ENCODE measurements at regions not wholly inside any gene's neighbourhood (a gene's known extent, or its start where the extent isn't known, plus 50 kb on each side); places are given as distances from the start of the nearest gene placed in this dataset.

GRCh38 chr2:138441916-138442315 lies 59.7 kb upstream of the SPOPL start:
- Histone ChIP-seq H3K27ac (no peak overlapping the region), H3K4me2 (no peak overlapping the region), H3K4me1 (replicated peaks; ENCODE audit: insufficient read depth) (no peaks in the 10 kb centered on the region), H3K9me2 (ENCODE audit: insufficient read depth) (no peaks in the 10 kb centered on the region), H2AFZ (no peak overlapping the region), H3K4me3 (no peak overlapping the region), H3K79me2 (ENCODE audit: low read depth) (no peaks in the 10 kb centered on the region), H3K27me3 (ENCODE audit: insufficient read depth, low read depth) (no peaks in the 10 kb centered on the region), H3F3A (ENCODE audit: insufficient read depth, low read depth) (no peaks in the 10 kb centered on the region), H3K36me3 (ENCODE audit: low read depth) (no peaks in the 10 kb centered on the region), H4K20me1 (ENCODE audit: insufficient read depth) (no peaks in the 10 kb centered on the region), H3K9me3 (ENCODE audit: insufficient read depth, low read depth) (no peaks in the 10 kb centered on the region)
- BruUV-seq (replicated peaks) = no TSS peak
- no peak for DNase-seq
- POLR2A ChIA-PET (ENCODE audit: unreplicated experiment) = no interaction called here
- intact Hi-C loops (cut with micrococcal nuclease; ENCODE audit: unreplicated experiment) = no loop called here
- CTCF ChIA-PET = no interaction called here
- no peak for TF ChIP-seq CTCF (conservative IDR thresholded peaks at IDR 0.05)
- TF ChIP-seq EZH2 (IDR thresholded peaks at IDR 0.05; ENCODE audit: low read depth) = no peak

GRCh38 chr2:138444411-138444810 lies 57.2 kb upstream of the SPOPL start:
- H3K9me3 ChIP-seq (ENCODE audit: insufficient read depth, low read depth) = no peaks in the 10 kb centered on the region

GRCh38 chr2:138445227-138445626 lies 56.3 kb upstream of the SPOPL start:
- H3K4me3 ChIP-seq = no peak overlapping the region
- H3K4me2 ChIP-seq = no peak overlapping the region
- H3K9me3 ChIP-seq (ENCODE audit: insufficient read depth, low read depth) = no peaks in the 10 kb centered on the region
- TF ChIP-seq CTCF (conservative IDR thresholded peaks at IDR 0.05) (no peak), EZH2 (IDR thresholded peaks at IDR 0.05; ENCODE audit: low read depth) (no peak)
- no peaks in the 10 kb centered on the region for H3K36me3 ChIP-seq (ENCODE audit: low read depth)
- no peaks in the 10 kb centered on the region for H4K20me1 ChIP-seq (ENCODE audit: insufficient read depth)
- no peaks in the 10 kb centered on the region for H3K27me3 ChIP-seq (ENCODE audit: insufficient read depth, low read depth)
- DNase-seq = no peak
- intact Hi-C loops (cut with micrococcal nuclease; ENCODE audit: unreplicated experiment) = no loop called here
- H3K4me1 ChIP-seq (replicated peaks; ENCODE audit: insufficient read depth) = no peaks in the 10 kb centered on the region
- no TSS peak for BruUV-seq (replicated peaks)
- no peaks in the 10 kb centered on the region for H3K9me2 ChIP-seq (ENCODE audit: insufficient read depth)
- no peaks in the 10 kb centered on the region for H3K79me2 ChIP-seq (ENCODE audit: low read depth)
- ChIA-PET CTCF (no interaction called here), POLR2A (ENCODE audit: unreplicated experiment) (no interaction called here)
- no peak overlapping the region for H2AFZ ChIP-seq
- H3F3A ChIP-seq (ENCODE audit: insufficient read depth, low read depth) = no peaks in the 10 kb centered on the region
- no peak overlapping the region for H3K27ac ChIP-seq

More at GRCh38 chr2:138444411-138444810, 57.2 kb upstream of the SPOPL start:
- Histone ChIP-seq H2AFZ (no peak overlapping the region), H4K20me1 (ENCODE audit: insufficient read depth) (no peaks in the 10 kb centered on the region), H3F3A (ENCODE audit: insufficient read depth, low read depth) (no peaks in the 10 kb centered on the region), H3K4me1 (replicated peaks; ENCODE audit: insufficient read depth) (no peaks in the 10 kb centered on the region), H3K27me3 (ENCODE audit: insufficient read depth, low read depth) (no peaks in the 10 kb centered on the region), H3K4me2 (no peak overlapping the region), H3K4me3 (no peak overlapping the region), H3K27ac (no peak overlapping the region), H3K36me3 (ENCODE audit: low read depth) (no peaks in the 10 kb centered on the region), H3K79me2 (ENCODE audit: low read depth) (no peaks in the 10 kb centered on the region), H3K9me2 (ENCODE audit: insufficient read depth) (no peaks in the 10 kb centered on the region)
- intact Hi-C loops (cut with micrococcal nuclease; ENCODE audit: unreplicated experiment) = no loop called here
- no TSS peak for BruUV-seq (replicated peaks)
- DNase-seq = no peak
- POLR2A ChIA-PET (ENCODE audit: unreplicated experiment) = no interaction called here
- TF ChIP-seq CTCF (conservative IDR thresholded peaks at IDR 0.05) (no peak), EZH2 (IDR thresholded peaks at IDR 0.05; ENCODE audit: low read depth) (no peak)
- CTCF ChIA-PET = no interaction called here
